ENCODE measurements at regions not wholly inside any gene's neighbourhood (a gene's known extent, or its start where the extent isn't known, plus 50 kb on each side); places are given as distances from the start of the nearest gene placed in this dataset.

- H3K4ac ChIP-seq (replicated peaks; ENCODE audit: insufficient read length, low read depth, low read length) = no peak overlapping the region
- H3K23ac ChIP-seq (ENCODE audit: insufficient read length) = no peak overlapping the region
- H2AK5ac ChIP-seq (ENCODE audit: low read depth, low read length) = no peak overlapping the region
- no peak overlapping the region for H2BK15ac ChIP-seq (ENCODE audit: low read length)
- POLR2A ChIA-PET (ENCODE audit: partially characterized antibody) = no interaction called here
- H3K56ac ChIP-seq (replicated peaks; ENCODE audit: insufficient read length, low read depth, low read length) = no peak overlapping the region
- H3K9ac ChIP-seq (replicated peaks in 1 of 4; ENCODE audit: extremely low read depth in 1 of 4, low read depth in 3 of 4, low read length in 3 of 4) = no peak overlapping the region
- H3K18ac ChIP-seq (ENCODE audit: extremely low read depth, low read length) = no peak overlapping the region
- no peak overlapping the region for H3K4me2 ChIP-seq (ENCODE audit: insufficient read depth in 1 of 2, low read depth in 2 of 2, low read length in 2 of 2)
- peaks cover 2 to 9% (median 8%) of the 10 kb centered on the region in 4 experiments; a peak in 6 of 7 replicates for H3K4me1 ChIP-seq (replicated peaks in 1 of 4; ENCODE audit: control insufficient read depth in 3 of 4, insufficient read depth in 4 of 4, low read length in 3 of 4)
- H2BK12ac ChIP-seq (ENCODE audit: low read depth, low read length) = 0 out of 2 replicates have a peak overlapping the region, but pooled peaks have one; percentile 9
- peaks cover 0 to 13% of the 10 kb centered on the region in 2 experiments; a peak in 2 of 4 replicates for H3K9me3 ChIP-seq (ENCODE audit: insufficient read depth in 2 of 2, low read depth in 1 of 2, low read length in 1 of 2)
- H2BK120ac ChIP-seq (replicated peaks; ENCODE audit: low read depth, low read length) = no peak overlapping the region
- H3K27ac ChIP-seq (ENCODE audit: low read depth, low read length) = no peak overlapping the region
- H4K8ac ChIP-seq (ENCODE audit: extremely low read depth, insufficient read depth, low read length) = no peak overlapping the region
- peaks cover 0 to 4% (median 0%) of the 10 kb centered on the region in 4 experiments; a peak in 2 of 8 replicates for H3K36me3 ChIP-seq (ENCODE audit: control insufficient read depth in 2 of 4, insufficient read depth in 4 of 4, low read length in 3 of 4)
- no peaks in the 10 kb centered on the region for H4K20me1 ChIP-seq (replicated peaks in 1 of 2; ENCODE audit: control insufficient read depth in 1 of 2, insufficient read depth in 2 of 2, low read length in 2 of 2)
- CTCF ChIA-PET (ENCODE audit: partially characterized antibody) = interaction anchor here (0.8 kb wide), 1 partner anchor 16 kb away, joined by 3 read pairs; no protein-coding TSS in a partner anchor
- H3K79me1 ChIP-seq (ENCODE audit: low read depth, low read length) = no peaks in the 10 kb centered on the region
- no peak overlapping the region for H2AFZ ChIP-seq (ENCODE audit: low read length)
- FAIRE-seq (no peak), DNase-seq (ENCODE audit: low read depth in 1 of 2, low spot score in 2 of 2) (no peak)
- no peak overlapping the region for H4K5ac ChIP-seq (ENCODE audit: insufficient read length, low read depth, low read length)
- H3K23me2 ChIP-seq (ENCODE audit: low read depth, low read length) = no peaks in the 10 kb centered on the region; the same call in 1 of the 2 replicates
- no peaks in the 10 kb centered on the region for H3K27me3 ChIP-seq (replicated peaks in 1 of 4; ENCODE audit: control insufficient read depth in 3 of 4, extremely low read depth in 1 of 4, insufficient read depth in 3 of 4, low read length in 3 of 4)
- 0 out of 2 replicates have a peak overlapping the region, but pooled peaks have one; percentile 28 for H2BK20ac ChIP-seq (ENCODE audit: low read length)
- H4K91ac ChIP-seq (replicated peaks; ENCODE audit: insufficient read length, low read length) = no peak overlapping the region
- H3K14ac ChIP-seq (ENCODE audit: insufficient read length) = no peak overlapping the region
- H3K4me3 ChIP-seq (ENCODE audit: extremely low read depth in 1 of 4, insufficient read depth in 2 of 4, low read depth in 3 of 4, low read length in 4 of 4) = no peak overlapping the region
- 93% methylated on average over 7 of the region's 7 CpGs; no CpG with 5 or more reads in 1 of the 2 experiments for WGBS, 2 experiments (ENCODE audit: extremely low coverage in 1 of 2, insufficient coverage in 1 of 2, insufficient read length in 1 of 2, insufficient replicate concordance in 2 of 2, low coverage in 1 of 2, low lambda C conversion rate in 2 of 2, missing lambda C conversion rate in 1 of 2)
- H3K79me2 ChIP-seq (ENCODE audit: control insufficient read depth in 1 of 2, insufficient read depth in 2 of 2, low read length in 2 of 2) = no peaks in the 10 kb centered on the region
- no peak overlapping the region for H2BK5ac ChIP-seq (ENCODE audit: low read depth, low read length)
- TF ChIP-seq ATF2 (IDR thresholded peaks at IDR 0.05; ENCODE audit: low read length) (no peak), BACH1 (IDR thresholded peaks at IDR 0.05; ENCODE audit: low read length) (no peak), RAD21 (IDR thresholded peaks at IDR 0.05 in 1 of 2, conservative IDR thresholded peaks at IDR 0.05 in 1 of 2; ENCODE audit: low read depth in 2 of 2, low read length in 2 of 2) (no peak), CHD1 (IDR thresholded peaks at IDR 0.05; ENCODE audit: low read depth, low read length) (no peak), ASH2L (IDR thresholded peaks at IDR 0.05; ENCODE audit: low read length) (no peak), SP4 (IDR thresholded peaks at IDR 0.05; ENCODE audit: low read length) (no peak), SP2 (IDR thresholded peaks at IDR 0.05; ENCODE audit: low read length) (no peak), ZNF274 (IDR thresholded peaks at IDR 0.05; ENCODE audit: borderline replicate concordance, extremely low read depth, low read length) (no peak), BRCA1 (IDR thresholded peaks at IDR 0.05; ENCODE audit: low read depth, low read length) (no peak), GTF2F1 (IDR thresholded peaks at IDR 0.05; ENCODE audit: borderline replicate concordance, low read depth, low read length) (no peak), TEAD4 (IDR thresholded peaks at IDR 0.05; ENCODE audit: low read depth, low read length) (no peak), SP1 (IDR thresholded peaks at IDR 0.05; ENCODE audit: low read depth, low read length) (no peak), POLR2A (IDR thresholded peaks at IDR 0.05; ENCODE audit: control extremely low read depth in 1 of 2, low read depth in 2 of 2, low read length in 2 of 2) (no peak), ATF3 (IDR thresholded peaks at IDR 0.05; ENCODE audit: insufficient read depth, low read depth, low read length) (no peak)
These were observed 198.4 kb upstream of the NRP1 start for GRCh38 chr10:33532901-33533300.

All from H1 (cell line).